B cell (primary cell): ENCODE measurements at regions not wholly inside any gene's neighbourhood (a gene's known extent, or its start where the extent isn't known, plus 50 kb on each side); places are given as distances from the start of the nearest gene placed in this dataset.

ENCODE experiments used
- EZH2 ChIP-seq: IDR thresholded peaks from 2 replicates; pipeline ENCODE4 v1.6.1; 2012; ENCODE audit warnings: borderline replicate concordance, low read depth, mild to moderate bottlenecking, moderate library complexity, low read length; ENCODE audit not compliant: insufficient read depth, poor library complexity, severe bottlenecking
- TF ChIP-seq, protein P1 (sequence below): fragments of 200-600 bp; IDR thresholded peaks from one replicate; pipeline ENCODE4 v1.8.0; 2022; ENCODE audit warnings: antibody characterized with exemption, mild to moderate bottlenecking

GRCh38 chr5:89847743-89848142 lies 561.8 kb downstream of the CETN3 start:
- no peak for TF ChIP-seq EZH2
- TF ChIP-seq, protein P1, sequence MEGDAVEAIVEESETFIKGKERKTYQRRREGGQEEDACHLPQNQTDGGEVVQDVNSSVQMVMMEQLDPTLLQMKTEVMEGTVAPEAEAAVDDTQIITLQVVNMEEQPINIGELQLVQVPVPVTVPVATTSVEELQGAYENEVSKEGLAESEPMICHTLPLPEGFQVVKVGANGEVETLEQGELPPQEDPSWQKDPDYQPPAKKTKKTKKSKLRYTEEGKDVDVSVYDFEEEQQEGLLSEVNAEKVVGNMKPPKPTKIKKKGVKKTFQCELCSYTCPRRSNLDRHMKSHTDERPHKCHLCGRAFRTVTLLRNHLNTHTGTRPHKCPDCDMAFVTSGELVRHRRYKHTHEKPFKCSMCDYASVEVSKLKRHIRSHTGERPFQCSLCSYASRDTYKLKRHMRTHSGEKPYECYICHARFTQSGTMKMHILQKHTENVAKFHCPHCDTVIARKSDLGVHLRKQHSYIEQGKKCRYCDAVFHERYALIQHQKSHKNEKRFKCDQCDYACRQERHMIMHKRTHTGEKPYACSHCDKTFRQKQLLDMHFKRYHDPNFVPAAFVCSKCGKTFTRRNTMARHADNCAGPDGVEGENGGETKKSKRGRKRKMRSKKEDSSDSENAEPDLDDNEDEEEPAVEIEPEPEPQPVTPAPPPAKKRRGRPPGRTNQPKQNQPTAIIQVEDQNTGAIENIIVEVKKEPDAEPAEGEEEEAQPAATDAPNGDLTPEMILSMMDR: no peak
